Astrocyte of the cerebellum (primary cell): ENCODE measurements at regions not wholly inside any gene's neighbourhood (a gene's known extent, or its start where the extent isn't known, plus 50 kb on each side); places are given as distances from the start of the nearest gene placed in this dataset.

Source experiments
- DNase-seq: peaks from one replicate; pipeline ENCODE4 v3.0.0-alpha.2; 2011; ENCODE audit warnings: low read depth
- H3K4me3 ChIP-seq: 2 replicates; pipeline ENCODE4 v1.5.1; 2011; ENCODE audit warnings: mild to moderate bottlenecking, low read depth, low read length, moderate library complexity
- in situ Hi-C: cut with HindIII; loops from 2 replicates; pipeline ENCODE4 v1.10.0; 2017; ENCODE audit warnings: low sequenced_read_pairs
- TF ChIP-seq, protein P1 (sequence below): IDR thresholded peaks from 2 replicates; pipeline ENCODE4 v1.5.1; 2012; ENCODE audit warnings: low read length, low read depth, moderate library complexity, mild to moderate bottlenecking; ENCODE audit errors: missing control alignments

DNA sequence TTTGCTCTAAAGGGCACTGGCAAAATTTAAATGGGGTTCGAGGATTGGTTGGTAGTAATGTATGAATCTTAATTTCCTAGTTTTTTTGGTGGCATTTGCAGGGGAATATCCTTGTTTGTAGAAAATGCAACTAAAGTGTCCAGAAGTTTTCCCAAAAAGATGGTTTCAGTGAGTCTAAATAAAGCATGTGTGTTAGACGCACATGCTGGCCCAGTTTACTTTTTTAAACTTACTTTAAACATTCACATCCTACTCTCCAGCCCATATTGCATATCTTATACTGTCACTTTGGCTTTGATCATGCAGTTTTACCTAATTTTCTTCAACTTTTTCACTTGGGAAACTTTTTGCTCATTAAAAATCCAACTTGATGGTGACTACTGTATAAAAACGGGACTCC is 744.0 kb upstream of the CELF2 start:
- TF ChIP-seq, protein P1, sequence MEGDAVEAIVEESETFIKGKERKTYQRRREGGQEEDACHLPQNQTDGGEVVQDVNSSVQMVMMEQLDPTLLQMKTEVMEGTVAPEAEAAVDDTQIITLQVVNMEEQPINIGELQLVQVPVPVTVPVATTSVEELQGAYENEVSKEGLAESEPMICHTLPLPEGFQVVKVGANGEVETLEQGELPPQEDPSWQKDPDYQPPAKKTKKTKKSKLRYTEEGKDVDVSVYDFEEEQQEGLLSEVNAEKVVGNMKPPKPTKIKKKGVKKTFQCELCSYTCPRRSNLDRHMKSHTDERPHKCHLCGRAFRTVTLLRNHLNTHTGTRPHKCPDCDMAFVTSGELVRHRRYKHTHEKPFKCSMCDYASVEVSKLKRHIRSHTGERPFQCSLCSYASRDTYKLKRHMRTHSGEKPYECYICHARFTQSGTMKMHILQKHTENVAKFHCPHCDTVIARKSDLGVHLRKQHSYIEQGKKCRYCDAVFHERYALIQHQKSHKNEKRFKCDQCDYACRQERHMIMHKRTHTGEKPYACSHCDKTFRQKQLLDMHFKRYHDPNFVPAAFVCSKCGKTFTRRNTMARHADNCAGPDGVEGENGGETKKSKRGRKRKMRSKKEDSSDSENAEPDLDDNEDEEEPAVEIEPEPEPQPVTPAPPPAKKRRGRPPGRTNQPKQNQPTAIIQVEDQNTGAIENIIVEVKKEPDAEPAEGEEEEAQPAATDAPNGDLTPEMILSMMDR: no peak
- DNase-seq: no peak
- in situ Hi-C loops: no loop called here
- H3K4me3 ChIP-seq: no peak overlapping the region

DNA sequence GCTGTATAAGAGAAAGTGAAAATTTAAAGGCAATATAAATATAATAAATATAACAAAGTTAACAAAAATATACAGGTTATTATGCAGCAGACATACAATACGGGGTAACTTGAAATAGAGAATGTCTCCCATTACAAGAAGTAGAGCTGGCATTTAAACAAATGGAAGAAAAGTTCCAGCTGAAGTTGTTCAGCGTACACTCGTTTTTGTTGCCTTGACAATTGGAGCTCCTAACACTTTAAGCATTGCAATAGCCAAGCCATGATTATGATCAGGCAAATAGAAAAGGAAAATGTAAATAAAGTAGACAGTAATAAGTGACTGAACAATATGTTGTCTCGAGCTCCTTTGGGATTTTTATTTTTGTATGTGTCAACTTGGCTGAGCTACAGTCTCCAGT is 737.8 kb upstream of the CELF2 start:
- TF ChIP-seq, protein P1: no peak
- DNase-seq: no peak

DNA sequence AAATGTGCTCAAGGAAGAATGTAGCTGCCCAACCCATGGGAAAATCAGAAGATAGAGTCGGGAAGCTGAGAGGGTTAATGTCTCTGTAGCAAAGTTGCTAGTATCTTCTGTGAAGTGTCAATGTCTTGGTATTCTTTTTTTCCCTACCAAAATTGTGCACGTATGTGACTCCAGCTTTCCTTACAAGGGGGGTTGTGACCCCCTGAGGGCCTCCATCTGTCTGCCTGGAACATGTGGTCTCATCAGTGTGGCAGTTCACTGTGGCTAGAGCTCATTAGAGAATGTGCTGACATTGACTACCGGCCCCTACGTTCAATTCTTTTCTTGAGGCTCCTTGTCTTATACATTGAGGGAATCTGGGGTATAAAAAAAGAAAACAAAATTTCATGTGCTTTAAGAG is 725.2 kb upstream of the CELF2 start:
- H3K4me3 ChIP-seq: no peak overlapping the region
- TF ChIP-seq, protein P1: no peak
- in situ Hi-C loops: no loop called here
- DNase-seq: no peak

More for the DNA sequence above, 737.8 kb upstream of the CELF2 start:
- no peak overlapping the region for H3K4me3 ChIP-seq
- in situ Hi-C loops: no loop called here

DNA sequence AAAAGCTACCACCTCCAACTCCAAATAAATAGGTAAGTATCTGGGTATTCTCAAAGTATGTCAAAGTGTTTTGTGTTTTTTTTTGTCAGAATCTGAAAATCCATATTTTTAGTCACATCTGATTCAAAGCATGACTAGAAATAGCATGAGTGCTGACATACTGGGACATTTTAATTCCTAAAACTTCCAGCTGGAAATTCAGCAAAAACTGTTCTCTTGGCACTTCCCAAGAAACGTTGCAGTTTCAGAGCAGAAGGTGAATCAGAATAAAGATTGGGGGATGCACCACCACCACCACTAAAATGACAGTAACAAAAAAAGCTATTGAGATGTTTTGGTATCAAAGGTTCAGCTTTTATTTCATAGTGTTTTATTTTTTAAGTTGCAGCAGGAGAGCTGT is 724.6 kb upstream of the CELF2 start:
- no peak overlapping the region for H3K4me3 ChIP-seq
- TF ChIP-seq, protein P1: no peak
- no peak for DNase-seq
- in situ Hi-C loops: no loop called here

DNA sequence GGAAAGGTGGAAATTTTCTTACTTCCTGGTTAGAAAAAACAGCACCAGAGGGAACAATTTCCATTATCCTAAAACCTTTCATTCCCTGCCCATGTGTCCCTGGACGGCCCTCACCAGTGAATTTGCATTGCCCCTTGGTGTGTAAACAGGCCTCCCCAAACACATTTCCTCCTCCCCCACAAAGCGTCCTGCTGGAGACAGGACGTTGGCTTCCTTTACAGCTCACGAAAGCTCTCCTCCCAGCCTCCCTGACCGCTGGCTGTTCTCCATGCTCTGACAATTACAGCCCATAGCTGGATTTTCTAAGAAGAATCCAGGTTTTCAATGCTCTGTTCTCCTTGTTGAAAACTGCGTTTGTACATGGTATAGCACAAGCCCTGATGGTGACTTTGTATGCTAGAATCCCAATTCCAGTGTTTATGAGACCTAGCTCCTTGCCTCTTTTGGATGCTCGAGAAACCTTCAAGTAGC is 724.2 kb upstream of the CELF2 start:
- in situ Hi-C loops: no loop called here
- TF ChIP-seq, protein P1: no peak
- no peak overlapping the region for H3K4me3 ChIP-seq
- no peak for DNase-seq

DNA sequence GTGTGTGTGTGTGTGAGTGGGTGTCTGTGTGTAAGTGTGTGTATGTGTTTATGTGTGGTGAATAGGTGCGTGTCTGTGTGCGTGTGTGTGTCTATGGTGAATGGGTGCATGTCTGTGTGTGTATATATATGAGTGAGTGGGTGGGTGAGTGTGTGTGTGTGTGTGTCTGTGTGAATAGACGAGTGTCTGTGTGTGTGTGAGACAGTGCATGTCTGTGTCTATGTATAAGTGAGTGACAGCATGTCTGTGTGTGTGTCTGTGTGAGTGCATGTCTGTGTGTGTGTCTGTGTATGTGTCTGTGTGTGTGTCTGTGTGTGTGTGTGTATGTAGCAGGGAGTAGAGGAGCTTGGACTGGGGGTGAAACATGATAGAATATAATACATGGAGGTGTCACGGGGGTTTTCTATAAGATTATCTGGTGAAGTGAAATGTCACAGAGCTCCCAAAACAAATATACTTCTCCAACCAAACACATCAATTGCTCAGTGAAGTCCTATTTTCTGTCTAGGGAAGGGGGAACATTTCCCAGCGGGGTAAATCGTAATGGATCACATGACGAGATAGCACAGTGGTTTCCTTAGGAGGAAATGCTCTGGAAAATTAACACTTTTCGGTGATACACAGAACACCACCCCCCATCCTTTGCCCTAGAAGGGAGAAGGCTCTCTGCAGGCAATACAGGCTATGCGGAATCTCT is 723.3 kb upstream of the CELF2 start:
- no peak overlapping the region for H3K4me3 ChIP-seq
- in situ Hi-C loops: no loop called here
- TF ChIP-seq, protein P1: no peak
- DNase-seq: no peak
